H9 (cell line): ENCODE measurements at regions not wholly inside any gene's neighbourhood (a gene's known extent, or its start where the extent isn't known, plus 50 kb on each side); places are given as distances from the start of the nearest gene placed in this dataset.

Experiments
- DNase-seq: peaks from one replicate; pipeline ENCODE4 v3.0.0-alpha.2; 2017
- H2AFZ ChIP-seq: one replicate; pipeline ENCODE4 v1.6.1; 2013; ENCODE audit warnings: mild to moderate bottlenecking, low read length, control low read depth, moderate library complexity
- H2AK5ac ChIP-seq: 2 replicates; pipeline ENCODE4 v1.6.1; 2013; ENCODE audit warnings: low read length, control low read depth, mixed read lengths; ENCODE audit not compliant: insufficient read length
- H2BK120ac ChIP-seq: one replicate; pipeline ENCODE4 v1.6.1; 2013; ENCODE audit warnings: low read depth, mild to moderate bottlenecking, low read length, control low read depth, inconsistent platforms; ENCODE audit not compliant: poor library complexity, severe bottlenecking
- H2BK12ac ChIP-seq: 2 replicates; pipeline ENCODE4 v1.6.1; 2013; ENCODE audit warnings: low read length, control low read depth, mixed read lengths, low read depth; ENCODE audit not compliant: insufficient read length
- H2BK15ac ChIP-seq: 2 replicates; pipeline ENCODE4 v1.6.1; 2013; ENCODE audit warnings: low read depth, low read length, control low read depth
- H2BK20ac ChIP-seq: one replicate; pipeline ENCODE4 v1.6.1; 2013; ENCODE audit warnings: low read depth, mild to moderate bottlenecking, low read length, control low read depth, inconsistent platforms; ENCODE audit not compliant: poor library complexity, severe bottlenecking
- H2BK5ac ChIP-seq: 2 replicates; pipeline ENCODE4 v1.6.1; 2013; ENCODE audit warnings: low read length, control low read depth, mixed read lengths; ENCODE audit not compliant: insufficient read length
- H3K14ac ChIP-seq: 2 replicates; pipeline ENCODE4 v1.6.1; 2013; ENCODE audit warnings: low read length, control low read depth; ENCODE audit not compliant: insufficient read depth
- H3K18ac ChIP-seq: 2 replicates; pipeline ENCODE4 v1.6.1; 2013; ENCODE audit warnings: low read depth, mild to moderate bottlenecking, mixed read lengths, low read length, control low read depth; ENCODE audit not compliant: insufficient read length
- H3K23ac ChIP-seq: 2 replicates; pipeline ENCODE4 v1.6.1; 2013; ENCODE audit warnings: low read length, control low read depth, mixed read lengths, low read depth; ENCODE audit not compliant: insufficient read length
- H3K23me2 ChIP-seq: 2 replicates; pipeline ENCODE4 v1.6.1; 2013; ENCODE audit warnings: low read depth, mild to moderate bottlenecking, mixed read lengths, low read length, control low read depth; ENCODE audit not compliant: insufficient read length, poor library complexity, severe bottlenecking
- H3K27ac ChIP-seq: 2 replicates; pipeline ENCODE4 v1.5.1; 2013; ENCODE audit warnings: low read length, control low read depth, mixed read lengths, low read depth; ENCODE audit not compliant: insufficient read length
- H3K27me3 ChIP-seq: 2 replicates; pipeline ENCODE4 v1.6.1; 2013; ENCODE audit warnings: low read length, control low read depth, inconsistent platforms; ENCODE audit not compliant: insufficient read depth
- H3K4ac ChIP-seq: 2 replicates; pipeline ENCODE4 v1.6.1; 2013; ENCODE audit warnings: low read depth, mild to moderate bottlenecking, control low read depth, inconsistent platforms, low read length, moderate library complexity
- H3K4me1 ChIP-seq: 2 replicates; pipeline ENCODE4 v1.6.1; 2013; ENCODE audit warnings: low read length, control low read depth, inconsistent platforms; ENCODE audit not compliant: insufficient read depth
- H3K4me2 ChIP-seq: 2 replicates; pipeline ENCODE4 v1.6.1; 2013; ENCODE audit warnings: low read length, control low read depth, mixed read lengths; ENCODE audit not compliant: insufficient read length, insufficient read depth
- H3K56ac ChIP-seq: 2 replicates; pipeline ENCODE4 v1.6.1; 2013; ENCODE audit warnings: low read depth, mild to moderate bottlenecking, mixed read lengths, low read length, control low read depth; ENCODE audit not compliant: insufficient read length
- H3K79me1 ChIP-seq: 2 replicates; pipeline ENCODE4 v1.6.1; 2013; ENCODE audit warnings: low read depth, mild to moderate bottlenecking, moderate library complexity, low read length, control low read depth, inconsistent platforms; ENCODE audit not compliant: insufficient read depth, poor library complexity, severe bottlenecking
- H3K79me2 ChIP-seq: 2 replicates; pipeline ENCODE4 v1.6.1; 2013; ENCODE audit warnings: low read length, control low read depth, inconsistent platforms; ENCODE audit not compliant: insufficient read depth
- H3K9ac ChIP-seq: 2 replicates; pipeline ENCODE4 v1.6.1; 2013; ENCODE audit warnings: low read length, control low read depth, mixed read lengths; ENCODE audit not compliant: insufficient read length; ENCODE audit errors: extremely low read depth
- H3K9me3 ChIP-seq: one replicate; pipeline ENCODE4 v1.6.1; 2013; ENCODE audit warnings: low read depth, low read length, inconsistent platforms; ENCODE audit not compliant: control insufficient read depth
- H3T11ph ChIP-seq: one replicate; pipeline ENCODE4 v1.6.1; 2013; ENCODE audit warnings: mild to moderate bottlenecking, low read length, control low read depth, inconsistent platforms
- H4K20me1 ChIP-seq: one replicate; pipeline ENCODE4 v1.6.1; 2013; ENCODE audit not compliant: control insufficient read depth, insufficient read length, insufficient read depth
- H4K5ac ChIP-seq: 2 replicates; pipeline ENCODE4 v1.6.1; 2013; ENCODE audit warnings: low read depth, mild to moderate bottlenecking, mixed read lengths, low read length, control low read depth; ENCODE audit not compliant: insufficient read length
- H4K8ac ChIP-seq: replicated peaks from 2 replicates; pipeline ENCODE4 v1.6.1; 2013; ENCODE audit warnings: low read length, control low read depth, mixed read lengths, low read depth; ENCODE audit not compliant: insufficient read length
- H4K91ac ChIP-seq: 2 replicates; pipeline ENCODE4 v1.6.1; 2013; ENCODE audit warnings: low read depth, mild to moderate bottlenecking, moderate library complexity, mixed read lengths, low read length, control low read depth; ENCODE audit not compliant: insufficient read length
- H3K27ac Mint-ChIP-seq, 3 experiments: 2 replicates in 2 of 3; 3 replicates in 1 of 3; pipeline ENCODE4 v1.8.0; 2020 to 2021; ENCODE audit warnings: mixed read lengths in 3 of 3, mild to moderate bottlenecking in 1 of 3, moderate library complexity in 1 of 3
- H3K27me3 Mint-ChIP-seq: 2 replicates; pipeline ENCODE4 v1.8.0; 2021; ENCODE audit warnings: low read depth, mild to moderate bottlenecking, moderate library complexity, mixed read lengths
- H3K36me3 Mint-ChIP-seq, 3 experiments: 2 replicates in 2 of 3; 3 replicates in 1 of 3; pipeline ENCODE4 v1.8.0; 2020 to 2021; ENCODE audit warnings: low read depth in 3 of 3, mixed read lengths in 3 of 3; ENCODE audit not compliant: insufficient read depth in 1 of 3
- H3K4me1 Mint-ChIP-seq, 2 experiments: 2 replicates each; pipeline ENCODE4 v1.8.0; 2020; ENCODE audit warnings: mixed read lengths in 2 of 2
- H3K4me3 Mint-ChIP-seq, 2 experiments: 2 replicates in 1 of 2; 3 replicates in 1 of 2; pipeline ENCODE4 v1.8.0; 2020 to 2021; ENCODE audit warnings: mild to moderate bottlenecking in 2 of 2, mixed read lengths in 2 of 2, moderate library complexity in 1 of 2
- H3K9me3 Mint-ChIP-seq, 2 experiments: 2 replicates in 1 of 2; 3 replicates in 1 of 2; pipeline ENCODE4 v1.8.0; 2020; ENCODE audit warnings: mild to moderate bottlenecking in 2 of 2, mixed read lengths in 2 of 2, moderate library complexity in 1 of 2
- WGBS: extraction: QIAGEN DNeasy Blood & Tissue Kit; methylation state at CpG from one replicate; pipeline ENCODE4 v1.1.7; 2013; ENCODE audit warnings: missing lambda C conversion rate, low lambda C conversion rate, mixed read lengths; ENCODE audit not compliant: insufficient read length; ENCODE audit errors: extremely low coverage; 5-methylcytosine and 5-hydroxymethylcytosine counted together
- TF ChIP-seq, protein P1 (sequence below): fragments of 200-600 bp; sonication (generic); conservative IDR thresholded peaks from 3 replicates; pipeline ENCODE4 v1.8.0; 2021; ENCODE audit warnings: antibody characterized with exemption, mild to moderate bottlenecking

DNA sequence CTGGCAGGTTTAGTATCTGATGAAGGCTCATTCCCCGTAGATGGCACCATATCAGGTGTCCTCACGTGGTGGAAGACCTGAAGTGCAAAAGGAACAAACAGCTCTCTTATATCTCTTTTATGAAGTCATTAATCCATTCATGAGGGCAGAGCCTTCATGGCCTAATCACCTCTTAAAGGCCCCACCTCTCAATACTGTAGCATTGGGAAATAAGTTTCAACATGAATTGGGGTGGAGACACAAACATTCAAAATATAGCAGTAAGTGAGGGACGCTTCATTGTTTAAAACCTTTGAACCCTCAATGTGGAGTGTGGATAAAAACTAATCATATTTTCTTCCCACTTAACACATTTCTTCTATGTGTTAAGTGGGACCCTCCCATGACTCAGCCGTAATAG, 489.4 kb upstream of the WWC1 start:
- no peak overlapping the region for H4K91ac ChIP-seq
- TF ChIP-seq, protein P1, sequence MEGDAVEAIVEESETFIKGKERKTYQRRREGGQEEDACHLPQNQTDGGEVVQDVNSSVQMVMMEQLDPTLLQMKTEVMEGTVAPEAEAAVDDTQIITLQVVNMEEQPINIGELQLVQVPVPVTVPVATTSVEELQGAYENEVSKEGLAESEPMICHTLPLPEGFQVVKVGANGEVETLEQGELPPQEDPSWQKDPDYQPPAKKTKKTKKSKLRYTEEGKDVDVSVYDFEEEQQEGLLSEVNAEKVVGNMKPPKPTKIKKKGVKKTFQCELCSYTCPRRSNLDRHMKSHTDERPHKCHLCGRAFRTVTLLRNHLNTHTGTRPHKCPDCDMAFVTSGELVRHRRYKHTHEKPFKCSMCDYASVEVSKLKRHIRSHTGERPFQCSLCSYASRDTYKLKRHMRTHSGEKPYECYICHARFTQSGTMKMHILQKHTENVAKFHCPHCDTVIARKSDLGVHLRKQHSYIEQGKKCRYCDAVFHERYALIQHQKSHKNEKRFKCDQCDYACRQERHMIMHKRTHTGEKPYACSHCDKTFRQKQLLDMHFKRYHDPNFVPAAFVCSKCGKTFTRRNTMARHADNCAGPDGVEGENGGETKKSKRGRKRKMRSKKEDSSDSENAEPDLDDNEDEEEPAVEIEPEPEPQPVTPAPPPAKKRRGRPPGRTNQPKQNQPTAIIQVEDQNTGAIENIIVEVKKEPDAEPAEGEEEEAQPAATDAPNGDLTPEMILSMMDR, result no peak
- H4K5ac ChIP-seq, result no peak overlapping the region
- no peaks in the 10 kb centered on the region for H3K27me3 Mint-ChIP-seq
- H4K20me1 ChIP-seq, result no peaks in the 10 kb centered on the region
- no peaks in the 10 kb centered on the region for H3K9me3 Mint-ChIP-seq
- H4K8ac ChIP-seq, result no peak overlapping the region
- no peak overlapping the region for H3T11ph ChIP-seq
- H2AFZ ChIP-seq, result no peak overlapping the region
- H3K27ac ChIP-seq, result no peak overlapping the region
- no peak overlapping the region for H3K23ac ChIP-seq
- no peak overlapping the region; a peak in 1 of 7 replicates for H3K27ac Mint-ChIP-seq
- no peaks in the 10 kb centered on the region for H3K79me1 ChIP-seq
- no peak overlapping the region for H3K9ac ChIP-seq
- H3K18ac ChIP-seq, result no peak overlapping the region
- no peaks in the 10 kb centered on the region for H3K23me2 ChIP-seq
- H3K4me1 Mint-ChIP-seq, result peaks cover 10 to 15% of the 10 kb centered on the region in 2 experiments
- no peak overlapping the region for H2BK120ac ChIP-seq
- H3K27me3 ChIP-seq, result no peaks in the 10 kb centered on the region
- no peak for DNase-seq
- H2AK5ac ChIP-seq, result no peak overlapping the region
- H3K56ac ChIP-seq, result no peak overlapping the region
- H2BK12ac ChIP-seq, result no peak overlapping the region
- peaks cover 5% of the 10 kb centered on the region; the same call in 1 of the 2 replicates for H3K4me1 ChIP-seq
- no peak overlapping the region for H2BK5ac ChIP-seq
- H2BK20ac ChIP-seq, result no peak overlapping the region
- H3K36me3 Mint-ChIP-seq, result no peaks in the 10 kb centered on the region
- H3K9me3 ChIP-seq, result no peaks in the 10 kb centered on the region
- H3K79me2 ChIP-seq, result no peaks in the 10 kb centered on the region
- no peak overlapping the region for H3K4ac ChIP-seq
- no peak overlapping the region for H3K14ac ChIP-seq
- H3K4me2 ChIP-seq, result no peak overlapping the region
- no peak overlapping the region for H3K4me3 Mint-ChIP-seq
- H2BK15ac ChIP-seq, result no peak overlapping the region
- no CpG with 5 or more reads among the region's 4 CpGs for WGBS
